ENCODE measurements at regions not wholly inside any gene's neighbourhood (a gene's known extent, or its start where the extent isn't known, plus 50 kb on each side); places are given as distances from the start of the nearest gene placed in this dataset.

- intact Hi-C loops (cut with DNase I), result no loop called here
- no peak for TF ChIP-seq CTCF (IDR thresholded peaks at IDR 0.05)
These were observed 348.9 kb upstream of the TRPC7 start for GRCh38 chr5:136714286-136714685.

GRCh38 chr5:136712628-136713027 lies 347.3 kb upstream of the TRPC7 start:
- no peak for TF ChIP-seq CTCF (IDR thresholded peaks at IDR 0.05)
- Histone ChIP-seq H3K27me3 (ENCODE audit: low read depth) (no peaks in the 10 kb centered on the region), H3K4me3 (no peak overlapping the region), H3K9me3 (no peaks in the 10 kb centered on the region), H3K27ac (no peak overlapping the region), H3K36me3 (no peaks in the 10 kb centered on the region), H3K4me1 (no peaks in the 10 kb centered on the region)
- no peak for ATAC-seq
- intact Hi-C loops (cut with DNase I), result no loop called here
- DNase-seq, result no peak

More at GRCh38 chr5:136714286-136714685, 348.9 kb upstream of the TRPC7 start:
- Histone ChIP-seq H3K4me1 (no peaks in the 10 kb centered on the region), H3K36me3 (no peaks in the 10 kb centered on the region), H3K27me3 (ENCODE audit: low read depth) (no peaks in the 10 kb centered on the region), H3K4me3 (no peak overlapping the region), H3K9me3 (no peaks in the 10 kb centered on the region), H3K27ac (no peak overlapping the region)
- DNase-seq (no peak), ATAC-seq (no peak)

- DNase-seq, result no peak
- no peak overlapping the region for H3K27ac ChIP-seq
These were observed 345.5 kb upstream of the TRPC7 start for GRCh38 chr5:136710834-136711233.

GRCh38 chr5:136703706-136704105 lies 338.4 kb upstream of the TRPC7 start:
- Histone ChIP-seq H3K27me3 (ENCODE audit: low read depth) (no peaks in the 10 kb centered on the region), H3K36me3 (no peaks in the 10 kb centered on the region), H3K4me1 (no peaks in the 10 kb centered on the region), H3K4me3 (no peak overlapping the region), H3K9me3 (no peaks in the 10 kb centered on the region), H3K27ac (no peak overlapping the region)
- ATAC-seq (no peak), DNase-seq (no peak)
- no peak for TF ChIP-seq CTCF (IDR thresholded peaks at IDR 0.05)
- intact Hi-C loops (cut with DNase I), result no loop called here

More at GRCh38 chr5:136710834-136711233, 345.5 kb upstream of the TRPC7 start:
- H3K36me3 ChIP-seq, result no peaks in the 10 kb centered on the region
- H3K4me3 ChIP-seq, result no peak overlapping the region
- H3K27me3 ChIP-seq (ENCODE audit: low read depth), result no peaks in the 10 kb centered on the region
- intact Hi-C loops (cut with DNase I), result no loop called here
- H3K4me1 ChIP-seq, result no peaks in the 10 kb centered on the region
- no peaks in the 10 kb centered on the region for H3K9me3 ChIP-seq
- ATAC-seq, result no peak
- no peak for TF ChIP-seq CTCF (IDR thresholded peaks at IDR 0.05)

- intact Hi-C loops (cut with DNase I), result no loop called here
- DNase-seq, result no peak
- no peaks in the 10 kb centered on the region for H3K27me3 ChIP-seq (ENCODE audit: low read depth)
- no peaks in the 10 kb centered on the region for H3K9me3 ChIP-seq
- no peak for ATAC-seq
- no peak overlapping the region for H3K27ac ChIP-seq
- no peak overlapping the region for H3K4me3 ChIP-seq
- H3K4me1 ChIP-seq, result no peaks in the 10 kb centered on the region
- H3K36me3 ChIP-seq, result no peaks in the 10 kb centered on the region
- no peak for TF ChIP-seq CTCF (IDR thresholded peaks at IDR 0.05)
These were observed 337.7 kb upstream of the TRPC7 start for GRCh38 chr5:136703036-136703435.

GRCh38 chr5:136701191-136701590 lies 335.8 kb upstream of the TRPC7 start:
- no peak overlapping the region for H3K27ac ChIP-seq
- H3K4me1 ChIP-seq, result no peaks in the 10 kb centered on the region
- DNase-seq (no peak), ATAC-seq (no peak)
- no peak for TF ChIP-seq CTCF (IDR thresholded peaks at IDR 0.05)
- H3K4me3 ChIP-seq, result no peak overlapping the region
- intact Hi-C loops (cut with DNase I), result no loop called here
- H3K27me3 ChIP-seq (ENCODE audit: low read depth), result no peaks in the 10 kb centered on the region
- no peaks in the 10 kb centered on the region for H3K9me3 ChIP-seq
- H3K36me3 ChIP-seq, result no peaks in the 10 kb centered on the region
